HCT116 (cell line): ENCODE measurements at regions not wholly inside any gene's neighbourhood (a gene's known extent, or its start where the extent isn't known, plus 50 kb on each side); places are given as distances from the start of the nearest gene placed in this dataset.

Experiments
- ATAC-seq: fragments of 200-7000 bp; cut with Tn5 transposase; 2 replicates; pipeline ENCODE4 v1.9.1; 2020; ENCODE audit warnings: mild to moderate bottlenecking, moderate library complexity
- BruUV-seq: library from RNA; stranded (reverse); fragments of 400-500 nt; replicated peaks from 2 replicates; lab custom pipeline; 2021; lab: Mats Ljungman, UMichigan
- CTCF ChIA-PET: fragments of 300-600 bp; sonication (Branson Sonifier 250); formaldehyde crosslinking; loops from one replicate; lab custom pipeline; 2021; ENCODE audit warnings: antibody characterized with exemption; lab: Charles Lee
- POLR2A ChIA-PET: fragments of 300-600, 350-600 bp; sonication (Branson Sonifier 250); formaldehyde crosslinking; loops from one replicate; lab custom pipeline; 2021; ENCODE audit warnings: antibody characterized with exemption; lab: Charles Lee
- RAD21 ChIA-PET, 2 experiments: fragments of 300-600 bp; sonication (Branson Sonifier 250); formaldehyde crosslinking; loops; one replicate each; lab custom pipeline; 2023; ENCODE audit warnings: low total read pairs in 2 of 2; ENCODE audit not compliant: uncharacterized antibody in 2 of 2, unreplicated experiment in 2 of 2, low non-redundant PET in 1 of 2; lab: Charles Lee
- DNase-seq: peaks from one replicate; pipeline ENCODE4 v3.0.0-alpha.2; 2010; ENCODE audit warnings: low read depth, low spot score
- H2AFZ ChIP-seq: fragments of 200-600 bp; shearing (Covaris generic), sonication (generic); 2 replicates; pipeline ENCODE4 v1.6.1; 2017; ENCODE audit warnings: low read depth, mixed run types, mixed read lengths, antibody characterized with exemption, low read length; ENCODE audit not compliant: poor library complexity, severe bottlenecking
- H3K27ac ChIP-seq: 2 replicates; pipeline ENCODE4 v1.5.1; 2012; ENCODE audit warnings: low read depth, low read length
- H3K27me3 ChIP-seq: fragments of 200-600 bp; sonication (generic); 2 replicates; pipeline ENCODE4 v1.6.1; 2016; ENCODE audit warnings: mixed run types, low read length, mixed read lengths; ENCODE audit not compliant: insufficient read depth
- H3K36me3 ChIP-seq, 2 experiments: fragments of 200-500 bp in 1 of 2; fragments of 200-600 bp in 1 of 2; sonication (Bioruptor generic) in 1 of 2; sonication (generic) in 1 of 2; 2 replicates each; pipeline versions ENCODE4 v1.5.1 to v1.6.1; 2014 to 2016; ENCODE audit warnings: low read length in 2 of 2, inconsistent platforms in 1 of 2, mixed read lengths in 1 of 2, mixed run types in 1 of 2; ENCODE audit not compliant: insufficient read depth in 2 of 2, control insufficient read depth in 1 of 2
- H3K4me1 ChIP-seq, 2 experiments: fragments of 200-600 bp in 1 of 2; sonication (generic) in 1 of 2; 2 replicates each; pipeline versions ENCODE4 v1.5.1 to v1.6.1; 2012 to 2017; ENCODE audit warnings: low read length in 2 of 2, inconsistent platforms in 1 of 2, mild to moderate bottlenecking in 1 of 2, mixed read lengths in 1 of 2, mixed run types in 1 of 2, moderate library complexity in 1 of 2; ENCODE audit not compliant: insufficient read depth in 2 of 2, control insufficient read depth in 1 of 2
- H3K4me2 ChIP-seq: fragments of 200-600 bp; sonication (generic); 2 replicates; pipeline ENCODE4 v1.6.1; 2017; ENCODE audit warnings: mixed run types, low read length, mixed read lengths
- H3K4me3 ChIP-seq, 2 experiments: fragments of 200-600 bp in 1 of 2; sonication (generic) in 1 of 2; replicated peaks in 1 of 2; 2 replicates each; pipeline ENCODE4 v1.5.1; 2011 to 2016; ENCODE audit warnings: low read length in 2 of 2, control low read depth in 1 of 2, low read depth in 1 of 2, mild to moderate bottlenecking in 1 of 2, mixed read lengths in 1 of 2, mixed run types in 1 of 2
- H3K79me2 ChIP-seq: fragments of 200-600 bp; sonication (generic); 2 replicates; pipeline ENCODE4 v1.6.1; 2017; ENCODE audit warnings: mild to moderate bottlenecking, mixed run types, low read length, moderate library complexity, mixed read lengths; ENCODE audit not compliant: insufficient read depth
- H3K9ac ChIP-seq: fragments of 200-600 bp; sonication (generic); 2 replicates; pipeline ENCODE4 v1.6.1; 2016; ENCODE audit warnings: low read length, mixed read lengths
- H3K9me2 ChIP-seq: fragments of 200-600 bp; sonication (generic), shearing (Covaris generic); 2 replicates; pipeline ENCODE4 v1.6.1; 2017; ENCODE audit warnings: mixed run types, mild to moderate bottlenecking, moderate library complexity; ENCODE audit not compliant: insufficient read depth
- H3K9me3 ChIP-seq, 2 experiments: fragments of 200-500 bp in 1 of 2; fragments of 200-600 bp in 1 of 2; sonication (Bioruptor generic) in 1 of 2; sonication (generic) in 1 of 2; 2 replicates each; pipeline ENCODE4 v1.6.1; 2014 to 2017; ENCODE audit warnings: low read length in 2 of 2, mixed read lengths in 2 of 2, inconsistent platforms in 1 of 2, low read depth in 1 of 2, mild to moderate bottlenecking in 1 of 2, mixed run types in 1 of 2, moderate library complexity in 1 of 2; ENCODE audit not compliant: control insufficient read depth in 1 of 2, insufficient read depth in 1 of 2
- H4K20me1 ChIP-seq: fragments of 200-600 bp; sonication (generic), shearing (Covaris generic); 2 replicates; pipeline ENCODE4 v1.6.1; 2017; ENCODE audit warnings: mixed run types, mild to moderate bottlenecking, moderate library complexity; ENCODE audit not compliant: insufficient read depth
- ATF3 ChIP-seq: IDR thresholded peaks from 2 replicates; pipeline ENCODE4 v1.6.1; 2012
- CEBPB ChIP-seq: IDR thresholded peaks from 2 replicates; pipeline ENCODE4 v1.6.1; 2012; ENCODE audit warnings: low read depth
- CTCF ChIP-seq, 3 experiments: fragments of 200-600 bp in 1 of 3; sonication (generic) in 1 of 3; IDR thresholded peaks in 2 of 3; conservative IDR thresholded peaks in 1 of 3; 2 replicates each; pipeline ENCODE4 v1.5.1; 2012 to 2017; ENCODE audit warnings: low read depth in 2 of 3, low read length in 2 of 3, antibody characterized with exemption in 1 of 3, borderline replicate concordance in 1 of 3, control low read depth in 1 of 3, mild to moderate bottlenecking in 1 of 3, mixed read lengths in 1 of 3, mixed run types in 1 of 3, moderate library complexity in 1 of 3; ENCODE audit not compliant: insufficient read depth in 1 of 3
- ELF1 ChIP-seq: IDR thresholded peaks from 2 replicates; pipeline ENCODE4 v1.6.1; 2012; ENCODE audit warnings: low read depth, borderline replicate concordance
- EZH2phosphoT487 ChIP-seq: fragments of 200-600 bp; IDR thresholded peaks from 2 replicates; pipeline ENCODE4 v1.6.1; 2018; ENCODE audit warnings: antibody characterized with exemption, borderline replicate concordance
- MAX ChIP-seq: IDR thresholded peaks from 2 replicates; pipeline ENCODE4 v1.6.1; 2012
- POLR2AphosphoS5 ChIP-seq: IDR thresholded peaks from 2 replicates; pipeline ENCODE4 v1.6.1; 2011; ENCODE audit warnings: mild to moderate bottlenecking, low read depth, low read length, moderate library complexity
- RAD21 ChIP-seq: IDR thresholded peaks from 2 replicates; pipeline ENCODE4 v1.6.1; 2012; ENCODE audit warnings: low read depth, mild to moderate bottlenecking
- REST ChIP-seq: IDR thresholded peaks from 2 replicates; pipeline ENCODE4 v1.6.1; 2012; ENCODE audit warnings: low read depth
- SP1 ChIP-seq: IDR thresholded peaks from 2 replicates; pipeline ENCODE4 v1.6.1; 2012; ENCODE audit warnings: low read depth
- SRF ChIP-seq: IDR thresholded peaks from 2 replicates; pipeline ENCODE4 v1.6.1; 2012; ENCODE audit warnings: low read depth
- TCF7L2 ChIP-seq: IDR thresholded peaks from 2 replicates; pipeline ENCODE4 v1.7.0; 2011; ENCODE audit warnings: borderline replicate concordance, inconsistent platforms; ENCODE audit not compliant: insufficient read depth, insufficient read length; ENCODE audit errors: extremely low read depth
- YY1 ChIP-seq: IDR thresholded peaks from 2 replicates; pipeline ENCODE4 v1.6.1; 2011; ENCODE audit warnings: low read length, low read depth, moderate library complexity, mild to moderate bottlenecking; ENCODE audit not compliant: insufficient replicate concordance; ENCODE audit errors: extremely low read depth
- ZNF274 ChIP-seq: fragments of 200-500 bp; sonication (Bioruptor generic); IDR thresholded peaks from 2 replicates; pipeline ENCODE4 v1.6.1; 2014; ENCODE audit warnings: mild to moderate bottlenecking, low read depth, low read length, inconsistent platforms
- intact Hi-C: fragments of 100-400 bp; cut with micrococcal nuclease; formaldehyde crosslinking; loops from 2 replicates; pipeline ENCODE4 v1.10.0; 2022

- ChIA-PET RAD21 (no interaction called here), CTCF (no interaction called here)
- no peaks in the 10 kb centered on the region for H3K36me3 ChIP-seq
- no peaks in the 10 kb centered on the region; a peak in 1 of 4 replicates for H3K9me3 ChIP-seq
- no peaks in the 10 kb centered on the region for H3K27me3 ChIP-seq
- BruUV-seq = no TSS peak
- TF ChIP-seq RAD21 (no peak), SRF (no peak), EZH2phosphoT487 (no peak), ZNF274 (no peak), REST (no peak), MAX (no peak), CEBPB (no peak), YY1 (no peak), TCF7L2 (no peak), CTCF (IDR thresholded peaks at IDR 0.05 in 2 of 3, conservative IDR thresholded peaks at IDR 0.05 in 1 of 3; ENCODE audit: borderline replicate concordance in 1 of 3, insufficient read depth in 1 of 3, low read depth in 2 of 3, low read length in 2 of 3) (no peak), ELF1 (no peak), POLR2AphosphoS5 (no peak), SP1 (no peak), ATF3 (no peak)
- TF ChIP-seq, all 23 proteins: peak for 0
- no peak overlapping the region for H2AFZ ChIP-seq
- no peak overlapping the region for H3K4me3 ChIP-seq
- no peaks in the 10 kb centered on the region for H3K79me2 ChIP-seq
- no peak for DNase-seq
- H3K4me2 ChIP-seq = no peak overlapping the region
- H3K4me1 ChIP-seq = no peaks in the 10 kb centered on the region
- H3K27ac ChIP-seq = no peak overlapping the region
- ATAC-seq = no peak
- intact Hi-C loops = no loop called here
- H4K20me1 ChIP-seq = no peaks in the 10 kb centered on the region
- no peak overlapping the region for H3K9ac ChIP-seq
- POLR2A ChIA-PET = no interaction called here
- no peaks in the 10 kb centered on the region for H3K9me2 ChIP-seq
Observed at GRCh38 chr5:59999056-59999455, 105.5 kb upstream of the PDE4D start.
